Mucosa of rectum (tissue), 2 donors: ENCODE measurements at regions not wholly inside any gene's neighbourhood (a gene's known extent, or its start where the extent isn't known, plus 50 kb on each side); places are given as distances from the start of the nearest gene placed in this dataset.

Source experiments
- H3K27ac ChIP-seq, 2 donors: one replicate each; pipeline ENCODE4 v1.7.0; 2013; ENCODE audit warnings: inconsistent platforms in 2 of 2, low read depth in 2 of 2, low read length in 2 of 2
- H3K27me3 ChIP-seq, 2 donors: one replicate each; pipeline ENCODE4 v1.7.0; 2013; ENCODE audit warnings: low read length in 2 of 2; ENCODE audit not compliant: control insufficient read depth in 2 of 2, insufficient read depth in 2 of 2
- H3K36me3 ChIP-seq, 2 donors: one replicate each; pipeline ENCODE4 v1.7.0; 2013; ENCODE audit warnings: low read length in 2 of 2; ENCODE audit not compliant: control insufficient read depth in 2 of 2, insufficient read depth in 2 of 2
- H3K4me1 ChIP-seq, 2 donors: one replicate each; pipeline ENCODE4 v1.7.0; 2013; ENCODE audit warnings: low read length in 2 of 2, mild to moderate bottlenecking in 1 of 2; ENCODE audit not compliant: control insufficient read depth in 2 of 2, insufficient read depth in 2 of 2
- H3K4me3 ChIP-seq, 2 donors: one replicate each; pipeline ENCODE4 v1.7.0; 2013; ENCODE audit warnings: low read length in 2 of 2
- H3K9ac ChIP-seq, 2 donors: one replicate each; pipeline ENCODE4 v1.7.0; 2013; ENCODE audit warnings: low read length in 2 of 2, low read depth in 1 of 2, mild to moderate bottlenecking in 1 of 2
- H3K9me3 ChIP-seq, 2 donors: one replicate each; pipeline ENCODE4 v1.7.0; 2013; ENCODE audit warnings: low read length in 2 of 2; ENCODE audit not compliant: control insufficient read depth in 2 of 2
- donor health status: healthy.
- donor health status: Normal muscosa, but diverticular disease.

GRCh38 chr3:181569356-181569940 is 142.3 kb upstream of the SOX2 start:
- Histone ChIP-seq H3K27me3 (no peaks in the 10 kb centered on the region), H3K4me3 (no peak overlapping the region), H3K4me1 (no peaks in the 10 kb centered on the region), H3K9me3 (no peaks in the 10 kb centered on the region), H3K36me3 (no peaks in the 10 kb centered on the region), H3K9ac (no peak overlapping the region), H3K27ac (no peak overlapping the region)

GRCh38 chr3:181568693-181569092 is 143.0 kb upstream of the SOX2 start:
- H3K36me3 ChIP-seq = no peaks in the 10 kb centered on the region
- no peak overlapping the region for H3K9ac ChIP-seq

GRCh38 chr3:181568248-181568647 is 143.5 kb upstream of the SOX2 start:
- Histone ChIP-seq H3K27ac (no peak overlapping the region), H3K9me3 (no peaks in the 10 kb centered on the region), H3K4me1 (no peaks in the 10 kb centered on the region), H3K36me3 (no peaks in the 10 kb centered on the region), H3K27me3 (no peaks in the 10 kb centered on the region), H3K4me3 (no peak overlapping the region), H3K9ac (no peak overlapping the region)

More at GRCh38 chr3:181568693-181569092, 143.0 kb upstream of the SOX2 start:
- H3K27ac ChIP-seq = no peak overlapping the region
- no peaks in the 10 kb centered on the region for H3K27me3 ChIP-seq
- no peaks in the 10 kb centered on the region for H3K4me1 ChIP-seq
- H3K4me3 ChIP-seq = no peak overlapping the region
- no peaks in the 10 kb centered on the region for H3K9me3 ChIP-seq

GRCh38 chr3:181567311-181568075 is 144.2 kb upstream of the SOX2 start:
- Histone ChIP-seq H3K27ac (no peak overlapping the region), H3K36me3 (no peaks in the 10 kb centered on the region), H3K4me3 (no peak overlapping the region), H3K4me1 (no peaks in the 10 kb centered on the region), H3K27me3 (no peaks in the 10 kb centered on the region), H3K9ac (no peak overlapping the region), H3K9me3 (no peaks in the 10 kb centered on the region)

GRCh38 chr3:181565416-181565815 is 146.3 kb upstream of the SOX2 start:
- Histone ChIP-seq H3K9ac (no peak overlapping the region), H3K4me3 (no peak overlapping the region)

GRCh38 chr3:181564222-181564621 is 147.5 kb upstream of the SOX2 start:
- Histone ChIP-seq H3K27ac (no peak overlapping the region), H3K36me3 (no peaks in the 10 kb centered on the region), H3K9me3 (no peaks in the 10 kb centered on the region), H3K27me3 (no peaks in the 10 kb centered on the region), H3K4me3 (no peak overlapping the region), H3K9ac (no peak overlapping the region), H3K4me1 (no peaks in the 10 kb centered on the region)

More at GRCh38 chr3:181565416-181565815, 146.3 kb upstream of the SOX2 start:
- Histone ChIP-seq H3K36me3 (no peaks in the 10 kb centered on the region), H3K9me3 (no peaks in the 10 kb centered on the region), H3K27ac (no peak overlapping the region), H3K27me3 (no peaks in the 10 kb centered on the region), H3K4me1 (no peaks in the 10 kb centered on the region)

GRCh38 chr3:181561139-181562031 is 150.3 kb upstream of the SOX2 start:
- Histone ChIP-seq H3K4me3 (no peak overlapping the region), H3K4me1 (no peaks in the 10 kb centered on the region), H3K36me3 (no peaks in the 10 kb centered on the region), H3K27me3 (no peaks in the 10 kb centered on the region), H3K27ac (no peak overlapping the region), H3K9ac (no peak overlapping the region), H3K9me3 (no peaks in the 10 kb centered on the region)

GRCh38 chr3:181558870-181559269 is 152.9 kb upstream of the SOX2 start:
- Histone ChIP-seq H3K27ac (no peak overlapping the region), H3K27me3 (no peaks in the 10 kb centered on the region), H3K9ac (no peak overlapping the region), H3K9me3 (no peaks in the 10 kb centered on the region), H3K4me3 (no peak overlapping the region), H3K4me1 (no peaks in the 10 kb centered on the region), H3K36me3 (no peaks in the 10 kb centered on the region)

GRCh38 chr3:181555681-181556080 is 156.0 kb upstream of the SOX2 start:
- Histone ChIP-seq H3K27me3 (no peaks in the 10 kb centered on the region), H3K4me1 (no peaks in the 10 kb centered on the region), H3K9me3 (no peaks in the 10 kb centered on the region), H3K36me3 (no peaks in the 10 kb centered on the region), H3K9ac (no peak overlapping the region), H3K27ac (no peak overlapping the region), H3K4me3 (no peak overlapping the region)

GRCh38 chr3:181554233-181554765 is 157.4 kb upstream of the SOX2 start:
- Histone ChIP-seq H3K27ac (no peak overlapping the region), H3K9me3 (no peaks in the 10 kb centered on the region), H3K36me3 (no peaks in the 10 kb centered on the region), H3K4me1 (no peaks in the 10 kb centered on the region), H3K9ac (no peak overlapping the region), H3K4me3 (no peak overlapping the region), H3K27me3 (no peaks in the 10 kb centered on the region)
